ENCODE measurements at regions not wholly inside any gene's neighbourhood (a gene's known extent, or its start where the extent isn't known, plus 50 kb on each side); places are given as distances from the start of the nearest gene placed in this dataset.

- H3K4me3 Mint-ChIP-seq, result no peak overlapping the region
- H3K9me3 Mint-ChIP-seq, result no peaks in the 10 kb centered on the region
- no peaks in the 10 kb centered on the region for H3K27me3 Mint-ChIP-seq
- no peak overlapping the region for H3K27ac Mint-ChIP-seq
- no peaks in the 10 kb centered on the region for H3K36me3 Mint-ChIP-seq
- H3K4me1 Mint-ChIP-seq, result no peaks in the 10 kb centered on the region
- DNase-seq, result no peak
These were observed 109.9 kb downstream of the ZNF518B start for GRCh38 chr4:10347281-10347795.

DNA sequence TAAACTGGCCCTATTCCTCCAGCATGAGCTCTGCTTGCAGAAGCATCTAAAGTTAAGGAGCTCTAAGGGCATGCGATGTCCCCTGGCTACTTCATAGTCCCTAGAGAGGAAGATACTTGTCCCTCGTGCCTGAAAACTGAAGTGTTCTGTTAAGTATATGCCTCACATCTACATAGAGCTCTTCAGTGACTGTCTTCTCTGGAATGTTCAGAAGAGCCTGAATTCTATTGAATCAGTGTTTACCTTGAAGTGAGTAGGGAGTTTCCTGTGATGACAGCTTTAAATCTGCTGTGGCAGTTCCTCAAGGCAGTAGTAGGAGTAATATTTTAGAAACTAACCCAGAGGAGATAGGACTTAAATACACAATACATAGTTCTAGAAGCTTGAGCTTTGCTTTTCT lies 111.2 kb downstream of the ZNF518B start:
- no peak for DNase-seq
- H3K4me1 Mint-ChIP-seq, result no peaks in the 10 kb centered on the region

DNA sequence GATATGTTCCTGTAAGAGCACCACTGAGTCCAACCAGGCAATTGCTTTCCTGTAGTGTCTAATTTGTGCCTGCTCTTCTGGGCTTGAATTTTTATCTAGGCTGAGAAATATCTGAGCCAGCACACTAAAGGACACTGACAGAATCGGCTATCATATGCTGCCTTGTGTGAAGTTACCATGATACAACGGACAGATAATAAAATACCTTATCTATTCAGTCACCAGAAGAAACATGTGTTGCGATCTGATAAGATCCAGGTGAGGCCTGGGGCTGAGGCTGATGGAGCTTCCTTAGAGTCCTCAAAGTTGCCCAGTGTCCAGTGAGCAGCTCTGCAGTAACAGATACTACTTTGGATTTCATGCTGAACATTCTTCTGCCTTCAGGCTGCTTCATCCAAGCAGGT lies 111.8 kb downstream of the ZNF518B start:
- H3K9me3 Mint-ChIP-seq, result no peaks in the 10 kb centered on the region
- no peak overlapping the region for H3K4me3 Mint-ChIP-seq
- no peak overlapping the region for H3K27ac Mint-ChIP-seq
- no peaks in the 10 kb centered on the region for H3K36me3 Mint-ChIP-seq
- no peaks in the 10 kb centered on the region for H3K27me3 Mint-ChIP-seq
- no peaks in the 10 kb centered on the region for H3K4me1 Mint-ChIP-seq
- no peak for DNase-seq

More for the DNA sequence above, 111.2 kb downstream of the ZNF518B start:
- H3K9me3 Mint-ChIP-seq, result no peaks in the 10 kb centered on the region
- H3K36me3 Mint-ChIP-seq, result no peaks in the 10 kb centered on the region
- no peak overlapping the region for H3K4me3 Mint-ChIP-seq
- H3K27ac Mint-ChIP-seq, result no peak overlapping the region
- no peaks in the 10 kb centered on the region for H3K27me3 Mint-ChIP-seq

- H3K27me3 Mint-ChIP-seq, result no peaks in the 10 kb centered on the region
These were observed 112.4 kb downstream of the ZNF518B start for GRCh38 chr4:10344824-10345223.

GRCh38 chr4:10343656-10344055 lies 113.6 kb downstream of the ZNF518B start:
- no peak for DNase-seq
- no peaks in the 10 kb centered on the region for H3K4me1 Mint-ChIP-seq
- no peaks in the 10 kb centered on the region for H3K27me3 Mint-ChIP-seq
- H3K36me3 Mint-ChIP-seq, result no peaks in the 10 kb centered on the region
- no peak overlapping the region for H3K27ac Mint-ChIP-seq
- H3K9me3 Mint-ChIP-seq, result no peaks in the 10 kb centered on the region
- no peak overlapping the region for H3K4me3 Mint-ChIP-seq

More at GRCh38 chr4:10344824-10345223, 112.4 kb downstream of the ZNF518B start:
- Mint-ChIP-seq H3K4me3 (no peak overlapping the region), H3K9me3 (no peaks in the 10 kb centered on the region), H3K4me1 (no peaks in the 10 kb centered on the region), H3K36me3 (no peaks in the 10 kb centered on the region), H3K27ac (no peak overlapping the region)
- DNase-seq, result no peak

DNA sequence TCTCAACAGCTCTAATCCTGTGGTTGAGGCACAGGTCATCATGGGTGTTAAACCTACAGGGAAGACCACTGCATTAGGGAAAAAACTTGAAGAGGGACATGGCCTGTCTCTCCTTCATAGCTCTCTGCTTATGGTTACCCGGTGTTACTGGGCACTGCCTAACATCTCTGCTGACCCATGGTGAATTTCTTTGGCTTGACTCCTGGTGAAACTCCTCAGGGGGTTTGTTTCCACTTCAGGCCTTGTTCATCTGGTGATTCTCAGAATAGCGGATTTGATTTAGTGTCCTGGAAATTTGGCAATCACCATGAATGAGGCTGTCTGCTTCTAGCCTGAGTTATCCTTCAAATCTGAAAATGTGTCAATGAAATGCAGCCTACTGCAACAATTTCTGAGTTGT lies 114.4 kb downstream of the ZNF518B start:
- Mint-ChIP-seq H3K4me1 (no peaks in the 10 kb centered on the region), H3K36me3 (no peaks in the 10 kb centered on the region), H3K4me3 (no peak overlapping the region), H3K9me3 (no peaks in the 10 kb centered on the region), H3K27me3 (peaks cover 3% of the 10 kb centered on the region), H3K27ac (no peak overlapping the region)
- no peak for DNase-seq

GRCh38 chr4:10336471-10336870 lies 120.8 kb downstream of the ZNF518B start:
- H3K27me3 Mint-ChIP-seq, result peaks cover 5% of the 10 kb centered on the region
- H3K4me1 Mint-ChIP-seq, result no peaks in the 10 kb centered on the region
- peaks cover 2% of the 10 kb centered on the region for H3K9me3 Mint-ChIP-seq
- no peaks in the 10 kb centered on the region for H3K36me3 Mint-ChIP-seq
- no peak overlapping the region for H3K4me3 Mint-ChIP-seq
- no peak overlapping the region for H3K27ac Mint-ChIP-seq
- no peak for DNase-seq

- peaks cover 2% of the 10 kb centered on the region for H3K9me3 Mint-ChIP-seq
- H3K36me3 Mint-ChIP-seq, result no peaks in the 10 kb centered on the region
- no peaks in the 10 kb centered on the region for H3K4me1 Mint-ChIP-seq
- peaks cover 5% of the 10 kb centered on the region for H3K27me3 Mint-ChIP-seq
- H3K4me3 Mint-ChIP-seq, result no peak overlapping the region
- DNase-seq, result no peak
- H3K27ac Mint-ChIP-seq, result no peak overlapping the region
These were observed 122.2 kb downstream of the ZNF518B start for GRCh38 chr4:10335050-10335449.

GRCh38 chr4:10334506-10335028 lies 122.7 kb downstream of the ZNF518B start:
- Mint-ChIP-seq H3K4me1 (no peaks in the 10 kb centered on the region), H3K4me3 (no peak overlapping the region), H3K9me3 (peaks cover 2% of the 10 kb centered on the region)

DNA sequence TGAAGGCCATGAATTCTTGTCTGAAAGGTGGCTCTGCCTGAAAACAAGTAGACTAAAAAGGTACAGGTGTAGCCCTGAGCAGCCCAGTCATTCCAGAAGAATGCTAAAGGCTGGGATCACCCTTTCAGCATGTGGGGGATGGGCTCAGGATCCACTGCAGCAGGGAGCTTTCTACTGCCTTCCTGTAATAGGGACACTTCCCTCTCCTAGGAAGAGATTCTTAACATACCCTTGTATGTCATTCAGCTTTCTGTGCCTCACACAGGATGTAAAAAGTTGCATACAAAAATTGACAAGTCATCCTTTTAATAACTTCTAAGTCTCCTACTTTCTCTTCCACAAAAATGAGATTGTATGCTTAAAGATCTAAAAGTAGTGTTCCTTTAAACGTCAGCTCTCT lies 123.3 kb downstream of the ZNF518B start:
- H3K4me1 Mint-ChIP-seq, result no peaks in the 10 kb centered on the region
- peaks cover 5% of the 10 kb centered on the region for H3K27me3 Mint-ChIP-seq
- no peak overlapping the region for H3K4me3 Mint-ChIP-seq
- no peak overlapping the region for H3K27ac Mint-ChIP-seq
- H3K36me3 Mint-ChIP-seq, result no peaks in the 10 kb centered on the region
- no peak for DNase-seq
- peaks cover 2% of the 10 kb centered on the region for H3K9me3 Mint-ChIP-seq

More at GRCh38 chr4:10334506-10335028, 122.7 kb downstream of the ZNF518B start:
- no peak for DNase-seq
- H3K36me3 Mint-ChIP-seq, result no peaks in the 10 kb centered on the region
- H3K27ac Mint-ChIP-seq, result no peak overlapping the region
- H3K27me3 Mint-ChIP-seq, result peaks cover 5% of the 10 kb centered on the region

DNA sequence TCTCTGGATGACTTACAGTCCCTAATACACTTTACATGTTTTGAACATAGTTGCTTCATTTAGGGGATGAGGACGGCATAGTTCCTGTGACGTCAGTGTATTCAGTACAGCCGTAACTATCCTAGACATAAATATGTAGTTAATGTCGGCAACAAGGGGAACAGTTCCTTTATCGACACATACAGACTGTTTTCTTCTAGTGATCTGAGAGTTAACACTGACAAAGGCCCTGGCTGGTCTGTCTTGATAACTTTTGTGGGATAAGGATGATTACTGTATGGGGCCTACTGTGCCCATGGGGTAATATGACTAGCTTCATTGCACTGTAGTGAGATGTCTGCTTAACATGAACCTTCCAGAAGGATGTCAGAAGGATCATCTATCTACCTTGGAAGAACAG lies 131.2 kb downstream of the ZNF518B start:
- Mint-ChIP-seq H3K36me3 (no peaks in the 10 kb centered on the region), H3K9me3 (no peaks in the 10 kb centered on the region), H3K4me1 (no peaks in the 10 kb centered on the region), H3K4me3 (no peak overlapping the region), H3K27me3 (peaks cover 6% of the 10 kb centered on the region), H3K27ac (no peak overlapping the region)
- DNase-seq, result no peak

- H3K27me3 Mint-ChIP-seq, result peaks cover 6% of the 10 kb centered on the region
- DNase-seq, result no peak
- no peak overlapping the region for H3K27ac Mint-ChIP-seq
- no peaks in the 10 kb centered on the region for H3K36me3 Mint-ChIP-seq
- no peaks in the 10 kb centered on the region for H3K4me1 Mint-ChIP-seq
- no peaks in the 10 kb centered on the region for H3K9me3 Mint-ChIP-seq
- no peak overlapping the region for H3K4me3 Mint-ChIP-seq
These were observed 135.3 kb downstream of the ZNF518B start for GRCh38 chr4:10321931-10322330.

GRCh38 chr4:10320130-10320529 lies 137.1 kb downstream of the ZNF518B start:
- Mint-ChIP-seq H3K9me3 (no peaks in the 10 kb centered on the region), H3K4me3 (no peak overlapping the region), H3K36me3 (no peaks in the 10 kb centered on the region), H3K27me3 (peaks cover 6% of the 10 kb centered on the region), H3K27ac (no peak overlapping the region), H3K4me1 (no peaks in the 10 kb centered on the region)
- no peak for DNase-seq

DNA sequence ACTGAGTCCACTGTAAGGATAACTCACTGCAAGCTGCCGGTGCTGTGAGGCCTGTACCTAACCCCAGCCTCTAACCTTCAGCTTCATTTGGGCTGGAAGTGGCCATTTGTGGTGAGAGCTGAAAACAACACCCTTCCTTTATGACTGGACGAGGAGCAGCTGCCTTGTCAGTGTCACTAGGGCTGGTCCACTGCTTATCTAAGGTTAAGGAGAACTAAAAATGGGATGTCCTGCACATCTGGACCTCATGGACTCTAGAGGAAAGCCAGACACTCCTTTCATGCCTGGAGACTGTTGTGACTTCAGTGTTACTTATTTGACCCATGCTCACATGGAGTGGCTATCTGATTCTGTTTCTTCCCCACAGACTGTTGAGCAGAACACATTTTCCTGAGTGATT lies 139.9 kb downstream of the ZNF518B start:
- Mint-ChIP-seq H3K36me3 (no peaks in the 10 kb centered on the region), H3K27me3 (no peaks in the 10 kb centered on the region), H3K4me1 (no peaks in the 10 kb centered on the region), H3K27ac (no peak overlapping the region), H3K4me3 (no peak overlapping the region), H3K9me3 (no peaks in the 10 kb centered on the region)
- no peak for DNase-seq

DNA sequence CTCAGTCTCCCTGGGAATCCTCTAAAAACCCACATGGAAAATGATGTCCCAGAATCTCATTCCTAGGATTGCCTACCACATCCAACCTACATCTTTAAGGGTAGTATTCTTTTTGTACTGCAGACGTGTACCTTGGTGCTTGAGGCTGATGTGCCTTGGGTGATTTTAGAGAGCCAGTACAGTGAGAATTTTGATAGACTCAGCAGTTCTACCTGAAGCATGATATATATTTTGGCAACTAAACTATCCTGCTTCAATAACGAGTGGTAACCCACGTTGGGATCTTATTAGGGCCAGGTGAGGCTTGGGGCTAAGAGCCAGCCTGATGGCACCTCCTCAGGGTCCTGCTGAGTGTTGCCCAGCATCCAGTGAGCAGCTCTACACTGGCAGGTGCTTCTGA lies 140.4 kb downstream of the ZNF518B start:
- Mint-ChIP-seq H3K36me3 (no peaks in the 10 kb centered on the region), H3K4me3 (no peak overlapping the region), H3K9me3 (no peaks in the 10 kb centered on the region), H3K27ac (no peak overlapping the region), H3K27me3 (no peaks in the 10 kb centered on the region), H3K4me1 (no peaks in the 10 kb centered on the region)
- no peak for DNase-seq

DNA sequence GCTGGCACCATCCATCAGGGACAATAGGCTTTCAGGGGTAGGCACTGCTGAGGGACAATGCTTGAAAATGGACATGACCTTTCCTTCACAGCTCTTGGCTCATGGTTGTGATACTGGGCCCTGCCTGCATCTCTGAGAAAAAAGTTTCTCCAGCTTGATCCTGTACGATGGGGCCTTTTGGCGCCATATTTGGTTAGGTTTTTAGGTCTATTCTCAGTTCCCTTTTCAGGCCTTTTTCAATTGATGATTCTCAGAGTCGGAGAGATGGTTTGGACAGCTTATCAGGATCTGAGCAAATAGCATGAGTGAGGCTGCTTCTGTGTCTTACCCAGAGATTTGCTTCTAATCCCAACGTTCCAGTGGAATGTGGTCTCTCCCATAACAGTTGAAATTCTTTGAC lies 141.6 kb downstream of the ZNF518B start:
- DNase-seq, result no peak
- Mint-ChIP-seq H3K9me3 (no peaks in the 10 kb centered on the region), H3K27ac (no peak overlapping the region), H3K27me3 (no peaks in the 10 kb centered on the region), H3K36me3 (no peaks in the 10 kb centered on the region), H3K4me3 (no peak overlapping the region), H3K4me1 (no peaks in the 10 kb centered on the region)
